GM12873 (cell line): ENCODE measurements at regions not wholly inside any gene's neighbourhood (a gene's known extent, or its start where the extent isn't known, plus 50 kb on each side); places are given as distances from the start of the nearest gene placed in this dataset.

Experiments used
- CTCF ChIP-seq: IDR thresholded peaks from 2 replicates; pipeline ENCODE4 v1.5.1; 2012; ENCODE audit warnings: low read depth, mild to moderate bottlenecking, moderate library complexity, low read length, control low read depth; ENCODE audit not compliant: insufficient read depth; ENCODE audit errors: missing control alignments

GRCh38 chr18:60794802-60795201, 422.2 kb upstream of the MC4R start:
- no peak for TF ChIP-seq CTCF

GRCh38 chr18:60804415-60804814, 431.8 kb upstream of the MC4R start:
- no peak for TF ChIP-seq CTCF

- no peak for TF ChIP-seq CTCF
Observed at GRCh38 chr18:60809937-60810336, 437.4 kb upstream of the MC4R start.

- TF ChIP-seq CTCF: no peak
Observed at GRCh38 chr18:60812921-60813320, 440.3 kb upstream of the MC4R start.

GRCh38 chr18:60826346-60826745, 453.8 kb upstream of the MC4R start:
- TF ChIP-seq CTCF: no peak

GRCh38 chr18:60831971-60832370, 459.4 kb upstream of the MC4R start:
- no peak for TF ChIP-seq CTCF

- TF ChIP-seq CTCF: no peak
Observed at GRCh38 chr18:60838677-60839076, 466.1 kb upstream of the MC4R start.
